ENCODE measurements at regions not wholly inside any gene's neighbourhood (a gene's known extent, or its start where the extent isn't known, plus 50 kb on each side); places are given as distances from the start of the nearest gene placed in this dataset.

DNA sequence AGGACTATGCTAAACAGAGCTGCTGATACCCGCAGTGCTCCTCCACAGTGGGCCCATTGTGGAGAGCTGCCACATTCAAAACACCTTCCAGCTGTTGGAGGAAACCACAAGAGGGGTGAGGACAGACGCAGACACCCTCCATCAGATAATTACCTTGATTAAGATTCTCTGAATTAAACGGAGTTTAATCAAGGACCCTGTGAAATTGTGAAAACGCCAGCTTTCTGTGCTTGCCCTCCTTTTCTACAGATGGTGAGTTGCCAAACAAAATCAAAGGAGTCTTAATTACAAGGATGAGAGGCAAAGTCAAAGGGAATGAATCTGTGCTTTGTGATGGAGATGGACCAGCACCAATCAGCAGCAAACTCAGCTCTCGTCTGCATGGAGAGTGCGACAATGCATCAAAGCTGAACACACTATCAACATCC is 596.1 kb downstream of the ELAVL2 start:
- no peaks in the 10 kb centered on the region for H3F3A ChIP-seq (ENCODE audit: control insufficient read depth, insufficient read depth)
- H3K4me1 ChIP-seq (ENCODE audit: control insufficient read depth, low read length), result no peaks in the 10 kb centered on the region
- no peaks in the 10 kb centered on the region for H3K27me3 ChIP-seq (ENCODE audit: control insufficient read depth, low read length)
- no peaks in the 10 kb centered on the region for H3K36me3 ChIP-seq (ENCODE audit: control insufficient read depth, low read length)
- no peak overlapping the region for H3K27ac ChIP-seq (ENCODE audit: low read depth, low read length)
- TF ChIP-seq EZH2phosphoT487 (IDR thresholded peaks at IDR 0.05; ENCODE audit: borderline replicate concordance, low read length), result no peak
- TF ChIP-seq, protein P1, sequence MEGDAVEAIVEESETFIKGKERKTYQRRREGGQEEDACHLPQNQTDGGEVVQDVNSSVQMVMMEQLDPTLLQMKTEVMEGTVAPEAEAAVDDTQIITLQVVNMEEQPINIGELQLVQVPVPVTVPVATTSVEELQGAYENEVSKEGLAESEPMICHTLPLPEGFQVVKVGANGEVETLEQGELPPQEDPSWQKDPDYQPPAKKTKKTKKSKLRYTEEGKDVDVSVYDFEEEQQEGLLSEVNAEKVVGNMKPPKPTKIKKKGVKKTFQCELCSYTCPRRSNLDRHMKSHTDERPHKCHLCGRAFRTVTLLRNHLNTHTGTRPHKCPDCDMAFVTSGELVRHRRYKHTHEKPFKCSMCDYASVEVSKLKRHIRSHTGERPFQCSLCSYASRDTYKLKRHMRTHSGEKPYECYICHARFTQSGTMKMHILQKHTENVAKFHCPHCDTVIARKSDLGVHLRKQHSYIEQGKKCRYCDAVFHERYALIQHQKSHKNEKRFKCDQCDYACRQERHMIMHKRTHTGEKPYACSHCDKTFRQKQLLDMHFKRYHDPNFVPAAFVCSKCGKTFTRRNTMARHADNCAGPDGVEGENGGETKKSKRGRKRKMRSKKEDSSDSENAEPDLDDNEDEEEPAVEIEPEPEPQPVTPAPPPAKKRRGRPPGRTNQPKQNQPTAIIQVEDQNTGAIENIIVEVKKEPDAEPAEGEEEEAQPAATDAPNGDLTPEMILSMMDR (IDR thresholded peaks at IDR 0.05; ENCODE audit: low read depth, low read length, poor library complexity, severe bottlenecking), result no peak
- no peak overlapping the region for H3K4me3 ChIP-seq (ENCODE audit: low read length)
- no peaks in the 10 kb centered on the region for H3K9me2 ChIP-seq (replicated peaks; ENCODE audit: control insufficient read depth, low read length)
- no peaks in the 10 kb centered on the region for H3K9me3 ChIP-seq (ENCODE audit: control insufficient read depth, insufficient read depth, low read length)
- H3K79me2 ChIP-seq (ENCODE audit: control insufficient read depth, low read length), result no peaks in the 10 kb centered on the region
- no peak overlapping the region for H3K4me2 ChIP-seq (ENCODE audit: low read length)
- H4K20me1 ChIP-seq (ENCODE audit: control insufficient read depth, insufficient read depth, low read depth, low read length), result no peaks in the 10 kb centered on the region

DNA sequence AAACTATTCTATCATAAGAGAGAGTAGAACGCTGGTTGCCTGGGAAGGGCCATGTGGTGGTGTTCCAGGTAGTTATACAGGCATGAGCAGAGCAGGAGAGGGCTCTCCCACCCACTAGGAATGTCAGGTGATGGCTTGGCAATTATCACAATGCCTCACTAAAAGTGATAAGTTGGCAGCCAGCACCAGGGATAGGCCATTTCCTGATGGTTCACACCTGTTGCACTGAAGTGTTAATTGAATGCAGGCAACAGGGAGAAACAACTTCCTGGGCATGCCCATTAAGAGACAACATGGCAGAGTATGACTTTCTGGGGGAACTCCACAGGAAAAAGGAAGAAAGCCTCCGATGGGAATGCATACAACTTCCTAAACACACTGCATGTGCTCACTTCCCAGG is 593.2 kb downstream of the ELAVL2 start:
- Histone ChIP-seq H3K27me3 (ENCODE audit: control insufficient read depth, low read length) (no peaks in the 10 kb centered on the region), H3K9me3 (ENCODE audit: control insufficient read depth, insufficient read depth, low read length) (no peaks in the 10 kb centered on the region), H3K4me2 (ENCODE audit: low read length) (no peak overlapping the region), H3K27ac (ENCODE audit: low read depth, low read length) (no peak overlapping the region), H3K4me1 (ENCODE audit: control insufficient read depth, low read length) (no peaks in the 10 kb centered on the region), H3K79me2 (ENCODE audit: control insufficient read depth, low read length) (no peaks in the 10 kb centered on the region), H3K4me3 (ENCODE audit: low read length) (no peak overlapping the region), H3K36me3 (ENCODE audit: control insufficient read depth, low read length) (no peaks in the 10 kb centered on the region), H3F3A (ENCODE audit: control insufficient read depth, insufficient read depth) (no peaks in the 10 kb centered on the region), H3K9me2 (replicated peaks; ENCODE audit: control insufficient read depth, low read length) (no peaks in the 10 kb centered on the region), H4K20me1 (ENCODE audit: control insufficient read depth, insufficient read depth, low read depth, low read length) (no peaks in the 10 kb centered on the region)
- no peak for TF ChIP-seq EZH2phosphoT487 (IDR thresholded peaks at IDR 0.05; ENCODE audit: borderline replicate concordance, low read length)
- TF ChIP-seq, protein P1 (IDR thresholded peaks at IDR 0.05; ENCODE audit: low read depth, low read length, poor library complexity, severe bottlenecking), result no peak

DNA sequence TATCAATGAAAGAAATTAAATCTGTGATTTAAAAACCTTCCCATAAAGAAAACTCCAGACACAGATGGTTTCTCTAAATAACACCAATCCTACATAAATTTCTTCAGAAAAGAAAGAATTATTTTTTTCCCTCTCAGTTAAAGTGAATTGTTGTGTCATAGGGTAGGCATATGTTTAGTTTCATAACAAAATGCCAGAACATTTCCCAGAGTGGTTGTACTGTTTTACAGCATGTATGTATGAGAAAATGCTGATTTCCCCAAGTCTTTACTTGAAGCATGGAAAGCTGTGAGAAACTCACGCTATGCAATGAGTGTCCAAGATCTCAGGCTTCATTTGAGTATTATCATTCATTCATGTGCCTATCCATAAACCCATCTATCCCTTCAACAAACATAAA is 582.5 kb downstream of the ELAVL2 start:
- TF ChIP-seq, protein P1 (IDR thresholded peaks at IDR 0.05; ENCODE audit: low read depth, low read length, poor library complexity, severe bottlenecking), result no peak
- TF ChIP-seq EZH2phosphoT487 (IDR thresholded peaks at IDR 0.05; ENCODE audit: borderline replicate concordance, low read length), result no peak
- Histone ChIP-seq H3K27ac (ENCODE audit: low read depth, low read length) (no peak overlapping the region), H3K4me1 (ENCODE audit: control insufficient read depth, low read length) (no peaks in the 10 kb centered on the region), H3K4me2 (ENCODE audit: low read length) (no peak overlapping the region), H3K9me2 (replicated peaks; ENCODE audit: control insufficient read depth, low read length) (no peaks in the 10 kb centered on the region), H4K20me1 (ENCODE audit: control insufficient read depth, insufficient read depth, low read depth, low read length) (no peaks in the 10 kb centered on the region), H3F3A (ENCODE audit: control insufficient read depth, insufficient read depth) (no peaks in the 10 kb centered on the region), H3K9me3 (ENCODE audit: control insufficient read depth, insufficient read depth, low read length) (no peaks in the 10 kb centered on the region), H3K79me2 (ENCODE audit: control insufficient read depth, low read length) (no peaks in the 10 kb centered on the region), H3K36me3 (ENCODE audit: control insufficient read depth, low read length) (no peaks in the 10 kb centered on the region), H3K4me3 (ENCODE audit: low read length) (no peak overlapping the region), H3K27me3 (ENCODE audit: control insufficient read depth, low read length) (no peaks in the 10 kb centered on the region)

DNA sequence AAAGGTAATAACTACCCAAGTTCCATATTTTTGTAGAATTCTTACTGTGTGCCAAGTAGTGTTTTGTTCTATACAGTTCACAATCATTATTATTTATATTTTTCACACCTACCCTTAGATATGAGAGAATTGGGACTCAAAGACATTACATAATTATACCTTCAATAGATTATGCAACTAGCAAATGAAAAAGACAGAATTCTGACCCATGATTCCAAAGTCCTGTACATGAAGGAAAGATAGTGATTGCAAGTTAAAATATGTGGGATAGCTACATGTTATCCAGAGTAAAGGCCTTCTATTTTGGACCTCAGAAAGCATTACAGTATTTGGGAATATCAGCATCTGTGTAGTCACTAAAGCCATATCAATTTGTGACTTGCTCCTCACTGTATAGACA is 581.0 kb downstream of the ELAVL2 start:
- Histone ChIP-seq H3K4me1 (ENCODE audit: control insufficient read depth, low read length) (no peaks in the 10 kb centered on the region), H3K9me3 (ENCODE audit: control insufficient read depth, insufficient read depth, low read length) (no peaks in the 10 kb centered on the region), H3K36me3 (ENCODE audit: control insufficient read depth, low read length) (no peaks in the 10 kb centered on the region), H3K79me2 (ENCODE audit: control insufficient read depth, low read length) (no peaks in the 10 kb centered on the region), H4K20me1 (ENCODE audit: control insufficient read depth, insufficient read depth, low read depth, low read length) (no peaks in the 10 kb centered on the region), H3K9me2 (replicated peaks; ENCODE audit: control insufficient read depth, low read length) (no peaks in the 10 kb centered on the region), H3K4me3 (ENCODE audit: low read length) (no peak overlapping the region), H3F3A (ENCODE audit: control insufficient read depth, insufficient read depth) (no peaks in the 10 kb centered on the region), H3K27me3 (ENCODE audit: control insufficient read depth, low read length) (no peaks in the 10 kb centered on the region), H3K27ac (ENCODE audit: low read depth, low read length) (no peak overlapping the region), H3K4me2 (ENCODE audit: low read length) (no peak overlapping the region)
- TF ChIP-seq, protein P1 (IDR thresholded peaks at IDR 0.05; ENCODE audit: low read depth, low read length, poor library complexity, severe bottlenecking), result no peak
- TF ChIP-seq EZH2phosphoT487 (IDR thresholded peaks at IDR 0.05; ENCODE audit: borderline replicate concordance, low read length), result no peak

Measured in DOHH2 (cell line).